Muscle of leg (tissue), 3 donors: ENCODE measurements at regions not wholly inside any gene's neighbourhood (a gene's known extent, or its start where the extent isn't known, plus 50 kb on each side); places are given as distances from the start of the nearest gene placed in this dataset.
A peak's percentile ranks its signal among the peaks of the same experiment; 100 is the strongest.
"Not testable (repeated sequence)": the region's sequence is repeated elsewhere in the genome, so short reads cannot be mapped to it uniquely, and the experiment has no call there.

ENCODE experiments used
- DNase-seq: peaks from one replicate; pipeline ENCODE4 v3.0.0; 2013
- H3K27ac ChIP-seq: one replicate; pipeline ENCODE4 v1.5.1; 2013; ENCODE audit warnings: mild to moderate bottlenecking, low read length, control low read depth
- H3K27me3 ChIP-seq: one replicate; pipeline ENCODE4 v1.6.1; 2013; ENCODE audit warnings: low read length; ENCODE audit not compliant: control insufficient read depth, insufficient read depth
- H3K36me3 ChIP-seq: one replicate; pipeline ENCODE4 v1.6.1; 2013; ENCODE audit warnings: low read length; ENCODE audit not compliant: control insufficient read depth, insufficient read depth
- H3K4me1 ChIP-seq: one replicate; pipeline ENCODE4 v1.6.1; 2013; ENCODE audit warnings: low read length; ENCODE audit not compliant: control insufficient read depth, insufficient read depth
- H3K4me3 ChIP-seq: one replicate; pipeline ENCODE4 v1.5.1; 2013; ENCODE audit warnings: low read length, control low read depth
- H3K9me3 ChIP-seq: replicated peaks from 2 replicates; pipeline ENCODE4 v1.6.1; 2013; ENCODE audit warnings: low read depth, low read length; ENCODE audit not compliant: control insufficient read depth
- WGBS: methylation state at CpG from one replicate; pipeline ENCODE4 v1.1.5; 2013; ENCODE audit warnings: missing lambda C conversion rate; ENCODE audit not compliant: insufficient coverage; 5-methylcytosine and 5-hydroxymethylcytosine counted together

GRCh38 chr6:105686793-105687192, 283.9 kb upstream of the PREP start:
- not testable (repeated sequence) for H3K4me3 ChIP-seq, H3K4me1 ChIP-seq, H3K27ac ChIP-seq, H3K36me3 ChIP-seq, H3K9me3 ChIP-seq, H3K27me3 ChIP-seq, DNase-seq
- WGBS = no CpG with 5 or more reads among the region's 1 CpG

GRCh38 chr6:105681061-105681460, 278.2 kb upstream of the PREP start:
- Histone ChIP-seq H3K27ac (no peak overlapping the region), H3K9me3 (no peaks in the 10 kb centered on the region), H3K36me3 (no peaks in the 10 kb centered on the region), H3K27me3 (no peaks in the 10 kb centered on the region), H3K4me3 (no peak overlapping the region), H3K4me1 (no peaks in the 10 kb centered on the region)
- WGBS = no CpG with 5 or more reads among the region's 1 CpG
- no peak for DNase-seq

- H3K9me3 ChIP-seq = no peaks in the 10 kb centered on the region
- H3K4me3 ChIP-seq = no peak overlapping the region
- no CpG with 5 or more reads among the region's 1 CpG for WGBS
- H3K36me3 ChIP-seq = no peaks in the 10 kb centered on the region
- no peaks in the 10 kb centered on the region for H3K4me1 ChIP-seq
- no peaks in the 10 kb centered on the region for H3K27me3 ChIP-seq
- no peak for DNase-seq
- no peak overlapping the region for H3K27ac ChIP-seq
These were observed 277.2 kb upstream of the PREP start for GRCh38 chr6:105680131-105680530.

GRCh38 chr6:105678516-105678915, 275.6 kb upstream of the PREP start:
- Histone ChIP-seq H3K27me3 (no peaks in the 10 kb centered on the region), H3K4me1 (no peaks in the 10 kb centered on the region), H3K27ac (no peak overlapping the region), H3K36me3 (no peaks in the 10 kb centered on the region), H3K9me3 (no peaks in the 10 kb centered on the region), H3K4me3 (no peak overlapping the region)
- DNase-seq = no peak
- WGBS = no CpG with 5 or more reads among the region's 1 CpG

- Histone ChIP-seq H3K36me3 (no peaks in the 10 kb centered on the region), H3K4me1 (no peaks in the 10 kb centered on the region), H3K9me3 (no peaks in the 10 kb centered on the region), H3K27ac (no peak overlapping the region), H3K27me3 (no peaks in the 10 kb centered on the region), H3K4me3 (no peak overlapping the region)
- no CpG with 5 or more reads among the region's 2 CpGs for WGBS
- no peak for DNase-seq
These were observed 275.0 kb upstream of the PREP start for GRCh38 chr6:105677671-105678475.

GRCh38 chr6:105676857-105677256, 274.0 kb upstream of the PREP start:
- Histone ChIP-seq H3K4me1 (no peaks in the 10 kb centered on the region), H3K4me3 (no peak overlapping the region), H3K9me3 (no peaks in the 10 kb centered on the region), H3K36me3 (no peaks in the 10 kb centered on the region), H3K27ac (no peak overlapping the region), H3K27me3 (no peaks in the 10 kb centered on the region)
- DNase-seq = no peak
- WGBS = 85% methylated on average over 3 of the region's 3 CpGs

GRCh38 chr6:105675715-105676397, 273.0 kb upstream of the PREP start:
- no peaks in the 10 kb centered on the region for H3K27me3 ChIP-seq
- WGBS = 80% methylated on average over 2 of the region's 5 CpGs
- no peaks in the 10 kb centered on the region for H3K9me3 ChIP-seq
- no peak for DNase-seq
- H3K4me3 ChIP-seq = no peak overlapping the region
- H3K36me3 ChIP-seq = no peaks in the 10 kb centered on the region
- no peaks in the 10 kb centered on the region for H3K4me1 ChIP-seq
- H3K27ac ChIP-seq = no peak overlapping the region

- not testable (repeated sequence) for H3K36me3 ChIP-seq, H3K4me3 ChIP-seq, H3K27me3 ChIP-seq, H3K4me1 ChIP-seq, DNase-seq, H3K9me3 ChIP-seq, H3K27ac ChIP-seq
- no CpG with 5 or more reads among the region's 2 CpGs for WGBS
These were observed 270.1 kb upstream of the PREP start for GRCh38 chr6:105672856-105673538.

- H3K27me3 ChIP-seq = no peaks in the 10 kb centered on the region
- peaks cover 5% of the 10 kb centered on the region for H3K4me1 ChIP-seq
- DNase-seq = no peak
- H3K4me3 ChIP-seq = no peak overlapping the region
- WGBS = 97% methylated on average over 2 of the region's 5 CpGs
- H3K9me3 ChIP-seq = peaks cover 3% of the 10 kb centered on the region
- H3K36me3 ChIP-seq = no peaks in the 10 kb centered on the region
- no peak overlapping the region for H3K27ac ChIP-seq
These were observed 266.4 kb upstream of the PREP start for GRCh38 chr6:105669232-105669631.

- 68% methylated on average over 8 of the region's 12 CpGs for WGBS
These were observed 264.2 kb upstream of the PREP start for GRCh38 chr6:105667056-105667455.

More at GRCh38 chr6:105667056-105667455, 264.2 kb upstream of the PREP start:
- Histone ChIP-seq H3K27ac (no peak overlapping the region), H3K27me3 (no peaks in the 10 kb centered on the region), H3K4me3 (no peak overlapping the region), H3K9me3 (peaks cover 3% of the 10 kb centered on the region), H3K4me1 (peaks cover 5% of the 10 kb centered on the region), H3K36me3 (no peaks in the 10 kb centered on the region)
- DNase-seq = peak; percentile 56
